A673 (cell line): ENCODE measurements at regions not wholly inside any gene's neighbourhood (a gene's known extent, or its start where the extent isn't known, plus 50 kb on each side); places are given as distances from the start of the nearest gene placed in this dataset.

Experiments used
- EZH2 ChIP-seq: fragments of 200-600 bp; sonication (generic); IDR thresholded peaks from 2 replicates; pipeline ENCODE4 v1.6.1; 2017; ENCODE audit warnings: borderline replicate concordance, low read depth, mild to moderate bottlenecking, mixed read lengths, antibody characterized with exemption, low read length; ENCODE audit not compliant: poor library complexity, severe bottlenecking
- TF ChIP-seq, protein P1 (sequence below): fragments of 300-800, 200-600 bp; sonication (generic); conservative IDR thresholded peaks from 2 replicates; pipeline ENCODE4 v1.5.1; 2017; ENCODE audit warnings: low read depth, mild to moderate bottlenecking, antibody characterized with exemption, low read length, moderate library complexity, mixed read lengths

GRCh38 chr1:191520345-191520744, 637.9 kb upstream of the RGS18 start:
- TF ChIP-seq, protein P1, sequence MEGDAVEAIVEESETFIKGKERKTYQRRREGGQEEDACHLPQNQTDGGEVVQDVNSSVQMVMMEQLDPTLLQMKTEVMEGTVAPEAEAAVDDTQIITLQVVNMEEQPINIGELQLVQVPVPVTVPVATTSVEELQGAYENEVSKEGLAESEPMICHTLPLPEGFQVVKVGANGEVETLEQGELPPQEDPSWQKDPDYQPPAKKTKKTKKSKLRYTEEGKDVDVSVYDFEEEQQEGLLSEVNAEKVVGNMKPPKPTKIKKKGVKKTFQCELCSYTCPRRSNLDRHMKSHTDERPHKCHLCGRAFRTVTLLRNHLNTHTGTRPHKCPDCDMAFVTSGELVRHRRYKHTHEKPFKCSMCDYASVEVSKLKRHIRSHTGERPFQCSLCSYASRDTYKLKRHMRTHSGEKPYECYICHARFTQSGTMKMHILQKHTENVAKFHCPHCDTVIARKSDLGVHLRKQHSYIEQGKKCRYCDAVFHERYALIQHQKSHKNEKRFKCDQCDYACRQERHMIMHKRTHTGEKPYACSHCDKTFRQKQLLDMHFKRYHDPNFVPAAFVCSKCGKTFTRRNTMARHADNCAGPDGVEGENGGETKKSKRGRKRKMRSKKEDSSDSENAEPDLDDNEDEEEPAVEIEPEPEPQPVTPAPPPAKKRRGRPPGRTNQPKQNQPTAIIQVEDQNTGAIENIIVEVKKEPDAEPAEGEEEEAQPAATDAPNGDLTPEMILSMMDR = no peak
- no peak for TF ChIP-seq EZH2
